Inflammatory macrophage (primary cell): ENCODE measurements at regions not wholly inside any gene's neighbourhood (a gene's known extent, or its start where the extent isn't known, plus 50 kb on each side); places are given as distances from the start of the nearest gene placed in this dataset.
"Not testable (repeated sequence)": the region's sequence is repeated elsewhere in the genome, so short reads cannot be mapped to it uniquely, and the experiment has no call there.

Experiments
- DNase-seq, 2 donors: peaks; one replicate each; pipeline ENCODE4 v3.0.0-alpha.2; 2020 to 2022

- peak in 1 of 2 donors; percentile 42 for DNase-seq
These were observed 185.0 kb upstream of the GPRIN3 start for GRCh38 chr4:89492581-89493071.

GRCh38 chr4:89491761-89492160 lies 184.2 kb upstream of the GPRIN3 start:
- DNase-seq = no peak

- not testable (repeated sequence) for DNase-seq
These were observed 182.4 kb upstream of the GPRIN3 start for GRCh38 chr4:89489921-89490431.

- DNase-seq = peak; percentile 37 to 60
These were observed 181.8 kb upstream of the GPRIN3 start for GRCh38 chr4:89489338-89489771.

GRCh38 chr4:89488736-89489135 lies 181.1 kb upstream of the GPRIN3 start:
- no peak for DNase-seq

GRCh38 chr4:89486673-89487072 lies 179.1 kb upstream of the GPRIN3 start:
- no peak for DNase-seq

- peak in 1 of 2 donors; percentile 20 for DNase-seq
These were observed 178.4 kb upstream of the GPRIN3 start for GRCh38 chr4:89486042-89486441.

- no peak for DNase-seq
These were observed 176.2 kb upstream of the GPRIN3 start for GRCh38 chr4:89483833-89484232.

GRCh38 chr4:89482926-89483595 lies 175.5 kb upstream of the GPRIN3 start:
- no peak for DNase-seq

GRCh38 chr4:89482251-89482650 lies 174.7 kb upstream of the GPRIN3 start:
- DNase-seq = peak; percentile 26 to 43

GRCh38 chr4:89469930-89470375 lies 162.4 kb upstream of the GPRIN3 start:
- peak; percentile 88 to 96 for DNase-seq

GRCh38 chr4:89469516-89469915 lies 161.9 kb upstream of the GPRIN3 start:
- peak; percentile 2 to 51 for DNase-seq

- DNase-seq = peak in 1 of 2 donors; percentile 11
These were observed 161.0 kb upstream of the GPRIN3 start for GRCh38 chr4:89468602-89469001.

- DNase-seq = no peak
These were observed 155.7 kb upstream of the GPRIN3 start for GRCh38 chr4:89463341-89463740.

- no peak for DNase-seq
These were observed 139.9 kb upstream of the GPRIN3 start for GRCh38 chr4:89447543-89447942.

GRCh38 chr4:89446193-89446592 lies 138.6 kb upstream of the GPRIN3 start:
- no peak for DNase-seq

- DNase-seq = no peak
These were observed 131.9 kb upstream of the GPRIN3 start for GRCh38 chr4:89439533-89439932.

GRCh38 chr4:89438102-89438831 lies 130.7 kb upstream of the GPRIN3 start:
- DNase-seq = peak; percentile 88 to 89

- peak; percentile 50 to 69 for DNase-seq
These were observed 126.9 kb upstream of the GPRIN3 start for GRCh38 chr4:89434364-89434988.

- no peak for DNase-seq
These were observed 120.2 kb upstream of the GPRIN3 start for GRCh38 chr4:89427782-89428181.

- DNase-seq = peak; percentile 45 to 46
These were observed 117.4 kb upstream of the GPRIN3 start for GRCh38 chr4:89425023-89425422.

GRCh38 chr4:89422441-89422990 lies 114.9 kb upstream of the GPRIN3 start:
- DNase-seq = peak; percentile 60 to 62

- DNase-seq = no peak
These were observed 112.9 kb upstream of the GPRIN3 start for GRCh38 chr4:89420507-89420906.
